H1 (cell line): ENCODE measurements at regions not wholly inside any gene's neighbourhood (a gene's known extent, or its start where the extent isn't known, plus 50 kb on each side); places are given as distances from the start of the nearest gene placed in this dataset.

Experiments used
- NRF1 ChIP-seq: IDR thresholded peaks from 2 replicates; pipeline ENCODE4 v1.6.1; 2011; ENCODE audit warnings: mild to moderate bottlenecking, low read depth, low read length, improper control_type of control experiment
- SUZ12 ChIP-seq: fragments of 200-600 bp; sonication (generic); IDR thresholded peaks from 2 replicates; pipeline ENCODE4 v1.6.1; 2012; ENCODE audit warnings: mild to moderate bottlenecking, inconsistent platforms, low read length, moderate library complexity, mixed read lengths

DNA sequence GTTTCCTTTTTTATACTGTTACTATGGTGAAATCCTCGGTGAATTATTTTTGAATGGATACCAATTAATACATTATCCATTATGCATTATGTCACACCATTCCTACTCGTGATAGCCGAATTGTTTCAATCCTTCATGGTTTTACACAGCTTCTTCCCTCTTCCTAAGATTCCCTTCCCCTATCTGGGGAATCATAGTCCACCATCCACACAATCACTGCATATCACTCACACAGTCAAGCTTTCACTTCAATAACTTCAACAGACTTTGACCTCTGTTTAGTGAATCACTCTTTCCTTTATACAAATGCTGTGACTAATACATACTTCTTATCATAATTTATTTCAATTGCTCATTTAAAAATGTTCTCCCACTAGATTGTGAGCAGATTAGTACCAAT, 1108.1 kb upstream of the LRRTM1 start (continued):
- no peak for TF ChIP-seq SUZ12
- TF ChIP-seq NRF1, result no peak
